HG03558 (cell line): ENCODE measurements at regions not wholly inside any gene's neighbourhood (a gene's known extent, or its start where the extent isn't known, plus 50 kb on each side); places are given as distances from the start of the nearest gene placed in this dataset.

ENCODE experiments used
- ATAC-seq: cut with Tn5 transposase; IDR thresholded peaks from one replicate; pipeline ENCODE4 v1.9.1; 2021; ENCODE audit warnings: moderate number of reproducible peaks; ENCODE audit not compliant: unreplicated experiment; ENCODE audit errors: extremely low read depth

GRCh38 chr1:114342376-114342775, 168.6 kb downstream of the TRIM33 start:
- no peak for ATAC-seq

DNA sequence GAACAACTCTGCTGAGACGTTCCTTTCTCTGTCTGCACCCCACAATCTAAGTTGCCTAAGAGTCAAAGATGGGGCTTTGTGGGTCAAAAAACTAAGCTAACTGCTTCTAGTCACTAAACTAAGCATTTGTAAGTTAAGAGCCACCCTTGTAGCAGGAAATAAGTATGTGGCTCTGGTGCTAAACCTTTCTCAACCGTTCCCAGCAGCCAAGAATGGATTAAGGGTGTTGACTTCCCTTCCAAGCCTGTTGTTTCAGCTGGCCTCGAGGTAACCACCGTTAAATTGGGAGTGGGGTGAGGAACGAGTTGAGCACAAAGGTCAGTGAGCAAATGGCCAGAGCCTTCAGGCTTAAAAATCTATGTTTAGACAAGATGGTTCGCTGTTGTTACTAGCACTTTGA, 169.1 kb downstream of the TRIM33 start:
- no peak for ATAC-seq

GRCh38 chr1:114341299-114341698, 169.7 kb downstream of the TRIM33 start:
- no peak for ATAC-seq

- no peak for ATAC-seq
Observed at GRCh38 chr1:114340892-114341291, 170.1 kb downstream of the TRIM33 start.

DNA sequence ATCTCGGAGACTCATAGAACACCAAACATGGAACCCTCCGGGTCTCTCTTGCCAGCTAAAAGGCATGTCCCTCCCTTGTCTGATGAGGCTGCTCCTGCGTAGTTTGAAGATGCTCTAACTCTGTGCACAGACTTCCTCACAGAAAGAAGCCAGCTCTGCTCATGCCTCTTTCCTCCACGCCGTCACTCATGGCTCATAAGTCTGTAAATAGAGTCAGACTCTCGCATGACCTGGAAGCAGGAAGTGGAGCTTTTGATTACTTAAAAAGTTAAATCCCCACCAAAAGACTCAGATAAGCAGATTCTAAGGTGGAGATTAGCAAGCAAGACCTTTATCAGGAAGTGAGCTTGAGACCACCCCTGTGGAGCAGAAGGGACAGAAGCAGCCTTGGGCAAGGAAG, 171.6 kb downstream of the TRIM33 start:
- no peak for ATAC-seq

- no peak for ATAC-seq
Observed at GRCh38 chr1:114338191-114338890, 172.7 kb downstream of the TRIM33 start.

DNA sequence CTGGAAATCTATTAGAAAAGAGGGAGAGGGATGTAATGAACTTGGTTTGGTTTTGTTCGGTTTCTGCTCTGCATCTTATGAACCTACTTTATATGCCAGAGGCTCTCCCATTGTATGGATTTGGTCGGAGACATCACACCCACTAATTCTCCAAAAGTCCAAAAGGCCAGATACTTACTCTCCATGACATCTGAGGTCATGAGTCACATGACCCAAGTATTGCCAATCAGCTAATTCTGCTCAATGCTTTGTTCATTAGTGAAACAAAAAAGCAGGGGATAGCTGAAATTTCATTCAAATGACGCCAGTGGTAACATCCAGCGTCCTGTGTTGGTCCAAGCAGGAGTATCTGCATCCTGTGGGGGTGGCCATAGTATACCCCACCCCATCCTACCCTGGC, 173.6 kb downstream of the TRIM33 start:
- no peak for ATAC-seq

- ATAC-seq: no peak
Observed at GRCh38 chr1:114336360-114336759, 174.6 kb downstream of the TRIM33 start.

DNA sequence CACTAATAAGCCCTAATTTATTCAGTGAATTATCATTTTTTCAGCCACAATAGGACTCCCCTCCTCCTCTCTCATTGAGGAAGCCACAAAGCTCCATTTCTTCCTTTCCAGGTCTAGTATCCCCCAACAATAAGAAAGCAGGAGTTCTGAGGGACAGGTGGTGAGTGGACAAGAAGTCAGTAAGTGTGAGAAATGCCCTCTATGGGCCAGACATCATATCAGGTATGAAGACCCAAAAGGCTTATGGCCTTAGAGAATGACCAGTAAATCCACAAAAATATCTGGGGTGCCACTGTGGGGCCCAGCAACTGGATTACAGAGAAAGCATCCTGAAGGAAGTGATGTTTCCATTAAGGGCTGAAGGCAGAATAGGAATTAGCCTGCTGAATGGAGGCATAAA, 175.7 kb downstream of the TRIM33 start:
- ATAC-seq: no peak

DNA sequence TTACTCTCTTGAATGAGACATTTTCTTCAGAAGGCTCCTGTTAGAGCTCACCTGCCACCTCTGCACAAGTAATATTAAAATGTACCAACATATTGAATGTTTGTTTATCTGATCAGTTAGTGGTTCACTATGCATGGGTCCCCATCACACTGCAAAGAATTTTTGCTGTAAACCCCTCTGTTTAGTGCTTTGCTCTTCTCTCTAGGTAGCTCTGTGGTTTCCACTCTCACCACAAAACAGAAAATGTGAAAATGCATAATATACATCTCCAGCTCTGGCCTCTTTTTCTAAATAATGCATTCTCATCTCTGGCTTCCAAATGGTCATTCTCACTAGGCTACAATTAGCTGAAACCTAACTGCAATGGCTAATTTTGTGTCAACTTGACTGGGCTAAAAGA, 176.7 kb downstream of the TRIM33 start:
- ATAC-seq: no peak

- ATAC-seq: no peak
Observed at GRCh38 chr1:114333690-114334089, 177.3 kb downstream of the TRIM33 start.

DNA sequence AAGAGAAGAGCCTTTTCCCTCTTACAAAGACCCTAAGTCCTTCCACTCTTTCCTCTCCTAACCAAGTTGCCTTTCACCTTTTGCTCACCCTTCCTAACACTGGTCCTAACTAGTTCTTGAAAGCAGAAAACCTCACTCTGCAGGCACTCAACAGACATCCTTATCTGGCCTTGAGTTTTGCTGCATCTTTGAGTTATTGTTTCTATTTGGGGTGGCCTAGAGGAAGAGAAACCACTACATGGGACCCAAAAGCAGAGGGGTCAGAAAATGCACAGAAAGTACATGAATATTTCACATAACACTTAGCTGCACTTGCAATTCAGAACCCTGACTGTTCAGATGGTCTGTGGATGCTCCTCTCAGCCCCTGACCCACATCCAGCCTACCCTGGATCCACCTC, 178.3 kb upstream of the SYT6 start:
- no peak for ATAC-seq

GRCh38 chr1:114330451-114330983, 176.8 kb upstream of the SYT6 start:
- no peak for ATAC-seq

DNA sequence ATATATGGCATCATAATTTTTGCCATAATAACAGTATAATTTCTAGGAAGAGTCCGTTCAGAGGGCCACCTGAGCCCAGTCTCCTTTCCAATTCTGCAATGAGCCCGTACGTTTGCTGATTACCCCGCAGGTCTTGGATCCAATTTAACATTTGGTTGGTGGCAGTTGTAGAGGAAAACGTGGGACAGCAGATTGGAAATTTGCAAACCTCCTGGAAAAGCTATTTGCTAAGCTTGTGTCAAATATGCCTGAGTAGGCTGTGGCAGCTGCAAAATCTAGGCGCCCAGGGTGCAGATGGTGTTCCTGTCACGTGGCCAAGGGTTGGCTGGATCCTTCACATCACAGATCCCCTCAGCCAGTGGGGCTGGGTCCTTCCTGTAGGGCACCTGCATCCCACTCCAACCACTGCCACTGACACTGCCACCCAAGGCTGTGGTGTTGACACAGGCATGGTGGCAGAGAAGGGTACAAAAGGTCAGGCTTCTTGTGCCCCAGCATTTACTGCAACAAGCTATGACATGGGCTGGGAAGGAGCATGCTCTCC, 174.8 kb upstream of the SYT6 start:
- ATAC-seq: no peak

GRCh38 chr1:114324662-114324965, 170.9 kb upstream of the SYT6 start:
- no peak for ATAC-seq

- no peak for ATAC-seq
Observed at GRCh38 chr1:114323959-114324661, 170.4 kb upstream of the SYT6 start.

DNA sequence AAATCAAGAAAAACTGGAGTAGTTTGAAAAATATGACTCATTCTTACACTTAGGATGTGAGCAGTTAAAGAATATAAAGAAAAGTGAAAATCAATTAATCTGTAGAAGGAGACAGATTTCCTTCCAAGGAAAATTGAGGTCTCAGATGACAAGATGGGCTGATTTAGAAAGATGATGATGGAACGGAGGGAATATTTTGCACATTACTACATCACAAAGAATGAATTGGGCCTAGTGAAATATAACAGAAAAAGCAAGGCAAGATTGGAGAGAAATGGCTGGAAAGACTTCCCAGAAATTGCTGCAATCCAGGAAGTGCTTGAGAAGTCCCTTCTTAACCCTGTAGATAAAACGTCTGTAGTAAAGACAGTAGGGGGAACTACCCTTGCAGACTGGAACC, 169.1 kb upstream of the SYT6 start:
- no peak for ATAC-seq

DNA sequence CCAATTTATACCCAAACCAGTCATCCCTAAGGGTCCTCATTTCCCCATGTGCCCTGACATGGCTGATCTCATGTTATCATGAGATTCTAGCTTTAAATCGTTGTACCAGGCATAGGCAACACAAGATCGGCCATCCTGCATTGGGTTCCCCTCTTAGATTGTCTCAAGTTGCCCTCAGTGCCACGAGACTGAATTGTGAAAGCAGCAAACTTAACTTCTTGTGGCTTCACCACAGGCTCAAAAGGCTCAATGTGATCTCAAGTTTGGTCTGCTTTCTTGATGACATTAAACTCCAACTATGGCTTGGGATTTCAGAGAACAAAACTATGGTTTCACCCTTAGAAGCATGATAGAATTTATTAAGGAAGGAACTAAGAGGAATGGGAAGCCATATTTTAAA, 168.5 kb upstream of the SYT6 start:
- ATAC-seq: no peak

DNA sequence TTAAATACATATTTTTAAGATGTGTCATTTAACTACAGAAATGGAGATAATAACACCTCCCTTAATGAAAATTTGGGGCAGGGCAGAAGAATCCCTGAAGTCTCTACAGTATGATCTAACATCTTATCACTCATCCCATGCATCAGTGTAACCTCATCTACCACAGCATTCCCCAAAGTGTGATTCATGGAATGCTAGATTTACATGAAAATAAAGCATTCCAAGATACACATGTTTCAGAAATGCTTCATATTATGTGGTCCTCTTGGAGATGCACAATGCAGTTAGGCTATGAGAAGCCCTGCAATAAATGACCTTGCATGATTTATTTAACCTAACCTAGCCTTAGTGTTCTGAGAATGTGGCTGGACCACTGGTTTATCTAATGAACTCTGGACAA, 166.9 kb upstream of the SYT6 start:
- ATAC-seq: no peak

DNA sequence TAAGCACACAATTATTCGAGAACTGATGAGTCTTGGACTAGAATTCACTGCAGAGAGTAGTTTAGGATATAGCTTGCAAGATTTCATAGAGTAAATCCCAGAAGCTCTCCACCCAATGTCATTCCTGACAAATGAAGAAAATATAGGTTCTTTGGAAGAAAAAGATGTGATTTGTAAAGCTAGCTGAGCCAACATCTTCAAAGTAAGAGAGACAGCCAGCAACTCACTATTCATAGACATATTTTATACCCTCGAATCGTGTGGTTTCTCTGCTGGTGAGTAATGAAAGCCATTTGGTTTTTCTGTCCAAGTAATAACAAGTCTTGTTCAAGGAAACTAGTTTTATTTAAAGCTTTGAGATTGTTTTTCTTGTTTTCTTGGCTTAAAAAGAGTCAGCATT, 165.7 kb upstream of the SYT6 start:
- no peak for ATAC-seq

GRCh38 chr1:114318961-114319360, 165.3 kb upstream of the SYT6 start:
- no peak for ATAC-seq

GRCh38 chr1:114316204-114316603, 162.5 kb upstream of the SYT6 start:
- no peak for ATAC-seq
